ENCODE measurements at regions not wholly inside any gene's neighbourhood (a gene's known extent, or its start where the extent isn't known, plus 50 kb on each side); places are given as distances from the start of the nearest gene placed in this dataset.

GRCh38 chr4:71125137-71125536 lies 131.7 kb downstream of the DCK start:
- Histone ChIP-seq H3K27me3 (ENCODE audit: control insufficient read depth, insufficient read depth, low read length) (no peaks in the 10 kb centered on the region), H3K4me3 (ENCODE audit: low read depth, low read length) (no peak overlapping the region), H3K36me3 (ENCODE audit: control insufficient read depth, insufficient read depth, low read length) (no peaks in the 10 kb centered on the region)
- no peak for DNase-seq (ENCODE audit: low read depth)
- CTCF ChIA-PET = no interaction called here
- no peak for TF ChIP-seq CTCF (IDR thresholded peaks at IDR 0.05; ENCODE audit: insufficient read depth, low read depth, low read length)
- POLR2A ChIA-PET = no interaction called here

GRCh38 chr4:71126719-71127118 lies 133.3 kb downstream of the DCK start:
- DNase-seq (ENCODE audit: low read depth) = peak; percentile 53
- ChIA-PET POLR2A (no interaction called here), CTCF (no interaction called here)
- H3K36me3 ChIP-seq (ENCODE audit: control insufficient read depth, insufficient read depth, low read length) = no peaks in the 10 kb centered on the region
- no peaks in the 10 kb centered on the region for H3K27me3 ChIP-seq (ENCODE audit: control insufficient read depth, insufficient read depth, low read length)
- no peak overlapping the region for H3K4me3 ChIP-seq (ENCODE audit: low read depth, low read length)
- TF ChIP-seq CTCF (IDR thresholded peaks at IDR 0.05; ENCODE audit: insufficient read depth, low read depth, low read length) = no peak

GRCh38 chr4:71130827-71131603 lies 137.6 kb downstream of the DCK start:
- Histone ChIP-seq H3K27me3 (ENCODE audit: control insufficient read depth, insufficient read depth, low read length) (no peaks in the 10 kb centered on the region), H3K4me3 (ENCODE audit: low read depth, low read length) (peak overlapping the region; percentile 17; the same call in 1 of the 2 replicates), H3K36me3 (ENCODE audit: control insufficient read depth, insufficient read depth, low read length) (no peaks in the 10 kb centered on the region)
- ChIA-PET POLR2A (no interaction called here), CTCF (interaction anchor here (0.6 to 2.5 kb wide), 7 partner anchors 10 to 582 kb away, joined by 3 to 8 read pairs (median 3); no protein-coding TSS in a partner anchor)
- DNase-seq (ENCODE audit: low read depth) = peak; percentile 35
- peak; percentile 34 for TF ChIP-seq CTCF (IDR thresholded peaks at IDR 0.05; ENCODE audit: insufficient read depth, low read depth, low read length)

GRCh38 chr4:71132486-71132885 lies 139.0 kb downstream of the DCK start:
- no peaks in the 10 kb centered on the region for H3K27me3 ChIP-seq (ENCODE audit: control insufficient read depth, insufficient read depth, low read length)
- TF ChIP-seq CTCF (IDR thresholded peaks at IDR 0.05; ENCODE audit: insufficient read depth, low read depth, low read length) = no peak
- H3K4me3 ChIP-seq (ENCODE audit: low read depth, low read length) = no peak overlapping the region
- H3K36me3 ChIP-seq (ENCODE audit: control insufficient read depth, insufficient read depth, low read length) = no peaks in the 10 kb centered on the region
- ChIA-PET CTCF (interaction anchor here (0.9 to 2.5 kb wide), 4 partner anchors 9 to 54 kb away, joined by 3 to 8 read pairs (median 6); no protein-coding TSS in a partner anchor), POLR2A (no interaction called here)
- no peak for DNase-seq (ENCODE audit: low read depth)

- no peak for TF ChIP-seq CTCF (IDR thresholded peaks at IDR 0.05; ENCODE audit: insufficient read depth, low read depth, low read length)
- POLR2A ChIA-PET = no interaction called here
- CTCF ChIA-PET = no interaction called here
- Histone ChIP-seq H3K36me3 (ENCODE audit: control insufficient read depth, insufficient read depth, low read length) (no peaks in the 10 kb centered on the region), H3K27me3 (ENCODE audit: control insufficient read depth, insufficient read depth, low read length) (no peaks in the 10 kb centered on the region), H3K4me3 (ENCODE audit: low read depth, low read length) (no peak overlapping the region)
- DNase-seq (ENCODE audit: low read depth) = no peak
These were observed 140.0 kb downstream of the DCK start for GRCh38 chr4:71133491-71133890.

Data from BJ (cell line).